OCI-LY1 (cell line): ENCODE measurements at regions not wholly inside any gene's neighbourhood (a gene's known extent, or its start where the extent isn't known, plus 50 kb on each side); places are given as distances from the start of the nearest gene placed in this dataset.

ENCODE experiments used
- H2AFZ ChIP-seq: fragments of 200-600 bp; sonication (generic), shearing (Covaris generic); 2 replicates; pipeline ENCODE4 v1.6.0; 2014; ENCODE audit warnings: antibody characterized with exemption, mild to moderate bottlenecking, low read length
- H3F3A ChIP-seq: fragments of 200-600 bp; sonication (generic), shearing (Covaris generic); 2 replicates; pipeline ENCODE4 v1.6.0; 2014; ENCODE audit warnings: mild to moderate bottlenecking, antibody characterized with exemption, low read length, moderate library complexity; ENCODE audit not compliant: insufficient read depth
- H3K27ac ChIP-seq: fragments of 200-600 bp; sonication (generic); 2 replicates; pipeline ENCODE4 v1.5.1; 2014; ENCODE audit warnings: low read length, mixed run types, mild to moderate bottlenecking, low read depth; ENCODE audit not compliant: poor library complexity, severe bottlenecking
- H3K27me3 ChIP-seq: fragments of 200-600 bp; sonication (generic); 2 replicates; pipeline ENCODE4 v1.6.0; 2014; ENCODE audit warnings: antibody characterized with exemption, mild to moderate bottlenecking, low read length, moderate library complexity; ENCODE audit not compliant: insufficient read depth
- H3K36me3 ChIP-seq: fragments of 200-600 bp; sonication (generic); 2 replicates; pipeline ENCODE4 v1.6.1; 2014; ENCODE audit warnings: mild to moderate bottlenecking, antibody characterized with exemption, low read length, moderate library complexity, mixed read lengths; ENCODE audit not compliant: insufficient read depth
- H3K4me1 ChIP-seq: fragments of 200-600 bp; sonication (generic); 2 replicates; pipeline ENCODE4 v1.5.1; 2014; ENCODE audit warnings: mild to moderate bottlenecking, low read length, moderate library complexity; ENCODE audit not compliant: insufficient read depth, severe bottlenecking
- H3K4me2 ChIP-seq: fragments of 200-600 bp; sonication (generic), shearing (Covaris generic); 2 replicates; pipeline ENCODE4 v1.6.1; 2014; ENCODE audit warnings: low read length
- H3K4me3 ChIP-seq: fragments of 200-600 bp; sonication (generic); 2 replicates; pipeline ENCODE4 v1.5.1; 2014; ENCODE audit warnings: low read length, low read depth, mild to moderate bottlenecking, mixed read lengths; ENCODE audit not compliant: poor library complexity, severe bottlenecking
- H3K79me2 ChIP-seq: fragments of 200-600 bp; shearing (Covaris generic); 2 replicates; pipeline ENCODE4 v1.6.1; 2016; ENCODE audit warnings: mixed run types, low read length, mixed read lengths; ENCODE audit not compliant: insufficient read depth
- H3K9ac ChIP-seq: fragments of 200-600 bp; sonication (generic), shearing (Covaris generic); 2 replicates; pipeline ENCODE4 v1.6.1; 2014; ENCODE audit warnings: mild to moderate bottlenecking, low read length, mixed read lengths
- H3K9me2 ChIP-seq: fragments of 200-600 bp; sonication (generic), shearing (Covaris generic); 2 replicates; pipeline ENCODE4 v1.6.1; 2014; ENCODE audit warnings: low read depth, mild to moderate bottlenecking, low read length, mixed read lengths
- H3K9me3 ChIP-seq: fragments of 200-600 bp; shearing (Covaris generic); 2 replicates; pipeline ENCODE4 v1.6.1; 2014; ENCODE audit warnings: low read length, mixed read lengths
- H4K20me1 ChIP-seq: fragments of 200-600 bp; sonication (generic), shearing (Covaris generic); 2 replicates; pipeline ENCODE4 v1.6.0; 2016; ENCODE audit warnings: mild to moderate bottlenecking, low read length; ENCODE audit not compliant: insufficient read depth
- CTCF ChIP-seq: fragments of 200-600 bp; sonication (generic), shearing (Covaris generic); IDR thresholded peaks from 2 replicates; pipeline ENCODE4 v1.5.1; 2017; ENCODE audit warnings: mild to moderate bottlenecking, antibody characterized with exemption, low read length, moderate library complexity, mixed read lengths
- EZH2 ChIP-seq: fragments of 200-600 bp; sonication (generic), shearing (Covaris generic); IDR thresholded peaks from 2 replicates; pipeline ENCODE4 v1.8.0; 2017; ENCODE audit warnings: borderline replicate concordance, mixed run types, mild to moderate bottlenecking, antibody characterized with exemption, low read length, moderate library complexity, mixed read lengths

DNA sequence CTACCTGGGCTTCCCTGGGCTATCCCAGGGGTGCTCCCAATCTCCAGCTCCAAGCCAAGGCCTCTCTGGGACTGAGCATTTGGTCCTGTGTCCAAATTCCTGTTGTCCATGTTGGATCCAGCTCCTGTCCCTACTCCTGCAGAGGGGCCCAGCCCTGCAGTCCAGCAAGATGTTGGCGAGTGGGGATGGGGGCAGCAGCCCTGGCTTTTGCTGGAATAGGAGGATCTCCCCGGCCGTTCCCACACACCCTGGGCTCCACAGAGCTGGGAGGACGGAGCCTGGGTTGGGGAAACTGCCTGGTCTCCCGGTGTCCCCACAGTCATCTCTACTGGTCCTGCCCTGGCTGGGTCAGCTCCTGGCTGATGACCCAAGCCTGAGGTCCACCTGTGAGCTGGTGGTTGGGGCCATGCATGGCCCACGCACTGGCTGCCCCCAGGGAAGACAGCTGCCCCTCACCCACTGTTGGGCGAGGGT lies 219.6 kb upstream of the C14orf180 start:
- no peaks in the 10 kb centered on the region for H3K9me3 ChIP-seq

GRCh38 chr14:104360501-104360900 lies 219.1 kb upstream of the C14orf180 start:
- H3K9me3 ChIP-seq, result no peaks in the 10 kb centered on the region
- H3K79me2 ChIP-seq, result no peaks in the 10 kb centered on the region
- H3K4me3 ChIP-seq, result no peak overlapping the region
- H3K4me1 ChIP-seq, result no peaks in the 10 kb centered on the region
- no peak overlapping the region for H3K4me2 ChIP-seq
- H2AFZ ChIP-seq, result no peak overlapping the region
- H3K27me3 ChIP-seq, result peaks cover 10% of the 10 kb centered on the region; the same call in 1 of the 2 replicates
- H4K20me1 ChIP-seq, result no peaks in the 10 kb centered on the region
- no peak for TF ChIP-seq CTCF
- no peak for TF ChIP-seq EZH2
- H3F3A ChIP-seq, result no peaks in the 10 kb centered on the region
- no peaks in the 10 kb centered on the region for H3K9me2 ChIP-seq
- H3K36me3 ChIP-seq, result no peaks in the 10 kb centered on the region
- H3K9ac ChIP-seq, result no peak overlapping the region
- no peak overlapping the region for H3K27ac ChIP-seq

More for the DNA sequence above, 219.6 kb upstream of the C14orf180 start:
- no peaks in the 10 kb centered on the region for H3K4me1 ChIP-seq
- no peak overlapping the region for H2AFZ ChIP-seq
- no peak overlapping the region for H3K4me3 ChIP-seq
- no peaks in the 10 kb centered on the region for H3K9me2 ChIP-seq
- H3K4me2 ChIP-seq, result no peak overlapping the region
- no peaks in the 10 kb centered on the region for H3F3A ChIP-seq
- H3K79me2 ChIP-seq, result no peaks in the 10 kb centered on the region
- TF ChIP-seq CTCF (no peak), EZH2 (no peak)
- H3K27ac ChIP-seq, result no peak overlapping the region
- H3K9ac ChIP-seq, result no peak overlapping the region
- H4K20me1 ChIP-seq, result no peaks in the 10 kb centered on the region
- H3K36me3 ChIP-seq, result no peaks in the 10 kb centered on the region
- peaks cover 10% of the 10 kb centered on the region; the same call in 1 of the 2 replicates for H3K27me3 ChIP-seq

DNA sequence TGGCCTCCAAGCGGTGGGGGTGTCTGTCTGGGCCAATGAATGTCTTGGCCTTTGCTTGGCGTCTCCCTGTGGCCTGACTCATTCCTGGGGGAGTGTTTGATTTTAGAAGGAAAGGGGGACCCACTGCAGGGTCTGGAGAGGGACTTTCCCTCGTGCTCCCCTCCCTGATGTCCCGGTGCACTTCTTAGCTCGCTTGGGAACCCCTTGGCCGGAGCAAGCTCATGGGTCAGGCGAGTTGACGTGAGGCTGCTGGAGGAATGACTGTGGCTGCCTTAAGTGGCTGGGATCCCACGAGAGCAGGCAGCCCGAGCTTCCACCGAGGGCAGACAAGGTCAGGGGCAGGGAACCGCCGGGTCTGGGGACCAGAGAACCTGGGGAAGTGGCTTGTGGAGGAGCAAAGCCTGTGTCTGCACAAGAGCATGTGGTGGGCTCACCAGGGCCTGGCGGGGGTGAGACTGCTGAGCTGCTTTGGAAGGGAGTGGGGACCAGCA lies 218.4 kb upstream of the C14orf180 start:
- TF ChIP-seq EZH2, result no peak
- H3K27ac ChIP-seq, result no peak overlapping the region
- no peaks in the 10 kb centered on the region for H3K79me2 ChIP-seq
- no peak overlapping the region for H3K4me2 ChIP-seq
- no peak overlapping the region for H3K9ac ChIP-seq
- H3K9me2 ChIP-seq, result no peaks in the 10 kb centered on the region
- no peak overlapping the region for H2AFZ ChIP-seq
- H3K9me3 ChIP-seq, result no peaks in the 10 kb centered on the region
- no peaks in the 10 kb centered on the region for H3K4me1 ChIP-seq
- H3K36me3 ChIP-seq, result no peaks in the 10 kb centered on the region
- H3F3A ChIP-seq, result no peaks in the 10 kb centered on the region
- no peak overlapping the region for H3K4me3 ChIP-seq
- H3K27me3 ChIP-seq, result peaks cover 10% of the 10 kb centered on the region; the same call in 1 of the 2 replicates
- no peaks in the 10 kb centered on the region for H4K20me1 ChIP-seq
